SK-N-SH treated with all-trans-retinoic acid at 6 μM for 48 hours (cell line): ENCODE measurements at regions not wholly inside any gene's neighbourhood (a gene's known extent, or its start where the extent isn't known, plus 50 kb on each side); places are given as distances from the start of the nearest gene placed in this dataset.

Experiments used
- ATAC-seq: fragments of 200-7000 bp; cut with Tn5 transposase; 3 replicates; pipeline ENCODE4 v1.9.1; 2020; ENCODE audit warnings: mild to moderate bottlenecking, moderate library complexity
- ARNTL ChIP-seq: fragments of 450-650 bp; formaldehyde crosslinking; IDR thresholded peaks from 2 replicates; pipeline ENCODE4 v1.5.0; 2020; ENCODE audit warnings: low read depth, mild to moderate bottlenecking, moderate library complexity, borderline replicate concordance
- BACH2 ChIP-seq: fragments of 250-450 bp; sonication (Bioruptor Pico); IDR thresholded peaks from 2 replicates; pipeline ENCODE4 v1.9.0; 2021; ENCODE audit warnings: mild to moderate bottlenecking, borderline replicate concordance
- CREB5 ChIP-seq: fragments of 250-450 bp; sonication (Bioruptor Pico); IDR thresholded peaks from 2 replicates; pipeline ENCODE4 v1.5.1; 2020; ENCODE audit warnings: low read depth, mild to moderate bottlenecking, moderate library complexity
- CSDC2 ChIP-seq: fragments of 250-450 bp; sonication (Bioruptor Pico); IDR thresholded peaks from 2 replicates; pipeline ENCODE4 v1.5.0; 2020; ENCODE audit warnings: mild to moderate bottlenecking, moderate library complexity
- ESRRG ChIP-seq: fragments of 250-450 bp; sonication (Bioruptor Pico); IDR thresholded peaks from 2 replicates; pipeline ENCODE4 v1.6.1; 2021; ENCODE audit warnings: mild to moderate bottlenecking
- GLIS3 ChIP-seq: fragments of 250-450 bp; sonication (Bioruptor Pico); IDR thresholded peaks from 2 replicates; pipeline ENCODE4 v1.5.0; 2020; ENCODE audit warnings: mild to moderate bottlenecking, moderate library complexity
- ISL1 ChIP-seq: fragments of 250-450 bp; sonication (Bioruptor Pico); IDR thresholded peaks from 2 replicates; pipeline ENCODE4 v2.1.2; 2022; ENCODE audit warnings: mild to moderate bottlenecking, moderate library complexity
- OSR1 ChIP-seq: fragments of 250-450 bp; sonication (Bioruptor Pico); IDR thresholded peaks from 2 replicates; pipeline ENCODE4 v1.8.0; 2022; ENCODE audit warnings: moderate library complexity, mild to moderate bottlenecking, inconsistent platforms
- POU6F1 ChIP-seq: fragments of 250-450 bp; sonication (Bioruptor Pico); IDR thresholded peaks from 2 replicates; pipeline ENCODE4 v1.8.0; 2021; ENCODE audit warnings: low read depth, mild to moderate bottlenecking, moderate library complexity, borderline replicate concordance
- PPARA ChIP-seq: fragments of 250-450 bp; sonication (Bioruptor Pico); IDR thresholded peaks from 2 replicates; pipeline ENCODE4 v1.5.0; 2020; ENCODE audit warnings: mild to moderate bottlenecking, borderline replicate concordance
- RARB ChIP-seq: fragments of 250-450 bp; sonication (Bioruptor Pico); IDR thresholded peaks from 2 replicates; pipeline ENCODE4 v1.8.0; 2021; ENCODE audit warnings: mild to moderate bottlenecking, moderate library complexity
- SNAI2 ChIP-seq: fragments of 250-450 bp; sonication (Bioruptor Pico); IDR thresholded peaks from 2 replicates; pipeline ENCODE4 v1.5.0; 2020; ENCODE audit warnings: mild to moderate bottlenecking, moderate library complexity
- TCF4 ChIP-seq: fragments of 250-450 bp; sonication (Bioruptor Pico); IDR thresholded peaks from 2 replicates; pipeline ENCODE4 v1.8.0; 2021; ENCODE audit warnings: mild to moderate bottlenecking, moderate library complexity, borderline replicate concordance
- TOX ChIP-seq: fragments of 250-450 bp; sonication (Bioruptor Pico); IDR thresholded peaks from 2 replicates; pipeline ENCODE4 v1.8.0; 2021; ENCODE audit warnings: mild to moderate bottlenecking, moderate library complexity, borderline replicate concordance
- ZC3H10 ChIP-seq: fragments of 250-450 bp; sonication (Bioruptor Pico); IDR thresholded peaks from 2 replicates; pipeline ENCODE4 v1.5.1; 2021; ENCODE audit warnings: mild to moderate bottlenecking, moderate library complexity
- ZFP3 ChIP-seq: fragments of 250-450 bp; sonication (Bioruptor Pico); IDR thresholded peaks from 2 replicates; pipeline ENCODE4 v1.5.0; 2020; ENCODE audit warnings: mild to moderate bottlenecking, moderate library complexity
- ZFP30 ChIP-seq: fragments of 450-650 bp; formaldehyde crosslinking; IDR thresholded peaks from 2 replicates; pipeline ENCODE4 v1.5.0; 2022; ENCODE audit warnings: mild to moderate bottlenecking, moderate library complexity
- ZNF565 ChIP-seq: fragments of 450-650 bp; formaldehyde crosslinking; conservative IDR thresholded peaks from 2 replicates; pipeline ENCODE4 v1.5.0; 2020; ENCODE audit warnings: low read depth, mild to moderate bottlenecking, moderate library complexity
- ZNF70 ChIP-seq: fragments of 450-650 bp; formaldehyde crosslinking; IDR thresholded peaks from 2 replicates; pipeline ENCODE4 v1.5.0; 2020; ENCODE audit warnings: mild to moderate bottlenecking, moderate library complexity
- ZNF8 ChIP-seq: fragments of 450-650 bp; formaldehyde crosslinking; IDR thresholded peaks from 2 replicates; pipeline ENCODE4 v1.5.0; 2020; ENCODE audit warnings: mild to moderate bottlenecking, moderate library complexity
- TF ChIP-seq, protein P1 (sequence below): fragments of 250-450 bp; sonication (Bioruptor Pico); IDR thresholded peaks from 2 replicates; pipeline ENCODE4 v1.5.0; 2020; ENCODE audit warnings: mild to moderate bottlenecking, moderate library complexity

- ATAC-seq = peak; percentile 73
- TF ChIP-seq GLIS3 (no peak), ARNTL (no peak), PPARA (CRISPR knock-in tag) (no peak), ISL1 (CRISPR knock-in tag) (no peak), ZNF70 (CRISPR knock-in tag) (no peak), POU6F1 (no peak), TCF4 (CRISPR knock-in tag) (no peak), RARB (no peak), ZNF8 (CRISPR knock-in tag) (no peak), SNAI2 (CRISPR knock-in tag) (no peak), ZFP3 (CRISPR knock-in tag) (no peak), ZNF565 (CRISPR knock-in tag) (no peak), CREB5 (CRISPR knock-in tag) (no peak), ZC3H10 (CRISPR knock-in tag) (no peak), BACH2 (CRISPR knock-in tag) (no peak), CSDC2 (CRISPR knock-in tag) (no peak), TOX (CRISPR knock-in tag) (no peak; the same call in 1 of the 2 replicates)
- TF ChIP-seq, all 23 proteins: peak for 0
Measured at GRCh38 chr10:62981096-62981495, 152.0 kb upstream of the NRBF2 start.

DNA sequence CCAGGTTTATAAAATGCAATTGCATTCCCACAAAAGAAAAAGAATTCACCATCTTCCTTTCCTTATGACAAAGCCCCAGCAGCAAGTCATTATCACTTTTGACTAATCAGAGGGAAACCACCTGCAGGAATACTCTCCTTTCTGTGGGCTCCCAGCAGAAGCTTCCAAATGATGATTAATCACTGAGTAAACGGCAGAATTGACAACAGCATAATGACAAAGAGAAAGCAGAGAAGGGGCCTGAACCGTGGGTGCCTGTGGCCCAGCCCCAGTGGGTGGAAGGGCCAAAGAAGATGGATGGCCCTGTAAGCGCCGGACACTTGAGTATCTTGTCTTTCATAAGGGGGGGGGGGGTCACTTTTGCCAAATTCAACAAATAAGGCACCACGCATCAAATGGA, 152.4 kb upstream of the NRBF2 start:
- no peak for TF ChIP-seq BACH2 (CRISPR knock-in tag)
- TF ChIP-seq ZNF8 (CRISPR knock-in tag) = no peak
- TF ChIP-seq ISL1 (CRISPR knock-in tag) = no peak
- TF ChIP-seq ESRRG (CRISPR knock-in tag) = no peak
- TF ChIP-seq ARNTL = no peak
- no peak for TF ChIP-seq POU6F1
- peak; percentile 57; the same call in 2 of the 3 replicates for ATAC-seq

DNA sequence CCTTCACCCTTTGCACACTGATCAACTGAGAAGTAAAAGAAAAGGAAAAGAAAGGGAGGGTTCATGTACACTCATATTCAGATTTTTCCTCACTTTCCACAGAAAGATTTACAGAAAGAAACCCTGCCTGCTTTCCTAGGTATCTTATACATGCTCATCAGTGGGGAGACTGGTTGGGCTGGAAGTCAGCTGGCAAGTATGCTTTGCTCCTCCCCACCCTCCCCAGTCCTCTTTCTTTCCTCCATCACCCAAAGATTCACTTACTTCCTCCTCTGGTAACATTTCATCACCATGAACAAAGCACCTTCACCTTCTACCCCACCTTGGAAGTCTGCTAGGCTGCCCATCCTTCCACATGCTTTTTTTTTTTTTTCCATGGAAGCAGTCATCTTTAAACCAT, 153.2 kb upstream of the NRBF2 start:
- no peak for TF ChIP-seq ZNF565 (CRISPR knock-in tag)
- no peak for TF ChIP-seq BACH2 (CRISPR knock-in tag)
- no peak for TF ChIP-seq TOX (CRISPR knock-in tag)
- no peak for TF ChIP-seq ZNF8 (CRISPR knock-in tag)
- TF ChIP-seq, protein P1, sequence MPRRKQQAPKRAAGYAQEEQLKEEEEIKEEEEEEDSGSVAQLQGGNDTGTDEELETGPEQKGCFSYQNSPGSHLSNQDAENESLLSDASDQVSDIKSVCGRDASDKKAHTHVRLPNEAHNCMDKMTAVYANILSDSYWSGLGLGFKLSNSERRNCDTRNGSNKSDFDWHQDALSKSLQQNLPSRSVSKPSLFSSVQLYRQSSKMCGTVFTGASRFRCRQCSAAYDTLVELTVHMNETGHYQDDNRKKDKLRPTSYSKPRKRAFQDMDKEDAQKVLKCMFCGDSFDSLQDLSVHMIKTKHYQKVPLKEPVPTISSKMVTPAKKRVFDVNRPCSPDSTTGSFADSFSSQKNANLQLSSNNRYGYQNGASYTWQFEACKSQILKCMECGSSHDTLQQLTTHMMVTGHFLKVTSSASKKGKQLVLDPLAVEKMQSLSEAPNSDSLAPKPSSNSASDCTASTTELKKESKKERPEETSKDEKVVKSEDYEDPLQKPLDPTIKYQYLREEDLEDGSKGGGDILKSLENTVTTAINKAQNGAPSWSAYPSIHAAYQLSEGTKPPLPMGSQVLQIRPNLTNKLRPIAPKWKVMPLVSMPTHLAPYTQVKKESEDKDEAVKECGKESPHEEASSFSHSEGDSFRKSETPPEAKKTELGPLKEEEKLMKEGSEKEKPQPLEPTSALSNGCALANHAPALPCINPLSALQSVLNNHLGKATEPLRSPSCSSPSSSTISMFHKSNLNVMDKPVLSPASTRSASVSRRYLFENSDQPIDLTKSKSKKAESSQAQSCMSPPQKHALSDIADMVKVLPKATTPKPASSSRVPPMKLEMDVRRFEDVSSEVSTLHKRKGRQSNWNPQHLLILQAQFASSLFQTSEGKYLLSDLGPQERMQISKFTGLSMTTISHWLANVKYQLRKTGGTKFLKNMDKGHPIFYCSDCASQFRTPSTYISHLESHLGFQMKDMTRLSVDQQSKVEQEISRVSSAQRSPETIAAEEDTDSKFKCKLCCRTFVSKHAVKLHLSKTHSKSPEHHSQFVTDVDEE = no peak
- no peak for TF ChIP-seq ESRRG (CRISPR knock-in tag)
- TF ChIP-seq GLIS3 = no peak
- TF ChIP-seq CSDC2 (CRISPR knock-in tag) = no peak
- no peak for TF ChIP-seq ZFP30 (CRISPR knock-in tag)
- no peak for TF ChIP-seq ZC3H10 (CRISPR knock-in tag)
- TF ChIP-seq OSR1 = no peak
- TF ChIP-seq CREB5 (CRISPR knock-in tag) = no peak
- no peak for TF ChIP-seq SNAI2 (CRISPR knock-in tag)
- TF ChIP-seq POU6F1 = no peak
- no peak for ATAC-seq
